ENCODE measurements at regions not wholly inside any gene's neighbourhood (a gene's known extent, or its start where the extent isn't known, plus 50 kb on each side); places are given as distances from the start of the nearest gene placed in this dataset.

Small RNAs in the stretch of these regions (small RNA-seq; reads per million reads assigned to genes)
- 0 reads per million in 7 experiments for gene COX6A1P3
- 0 to 4.4 (median 0.67) reads per million in 7 experiments for gene MIR3144
- gene RNA5SP215 = 0.40 to 25.7 (median 5.9) reads per million in 7 experiments
- gene RNU6-214P = 0 to 9.0 (median 0) reads per million in 7 experiments
